Activated CD4-positive, alpha-beta T cell treated with anti-CD3 and anti-CD28 coated beads, Interleukin-2, amount 50 U/mL, for 48 hours (primary cell): ENCODE measurements at regions not wholly inside any gene's neighbourhood (a gene's known extent, or its start where the extent isn't known, plus 50 kb on each side); places are given as distances from the start of the nearest gene placed in this dataset.
"Not testable (repeated sequence)": the region's sequence is repeated elsewhere in the genome, so short reads cannot be mapped to it uniquely, and the experiment has no call there.

Experiments
- DNase-seq, 2 experiments: peaks; one replicate each; pipeline ENCODE4 v3.0.0-alpha.2; 2020

DNA sequence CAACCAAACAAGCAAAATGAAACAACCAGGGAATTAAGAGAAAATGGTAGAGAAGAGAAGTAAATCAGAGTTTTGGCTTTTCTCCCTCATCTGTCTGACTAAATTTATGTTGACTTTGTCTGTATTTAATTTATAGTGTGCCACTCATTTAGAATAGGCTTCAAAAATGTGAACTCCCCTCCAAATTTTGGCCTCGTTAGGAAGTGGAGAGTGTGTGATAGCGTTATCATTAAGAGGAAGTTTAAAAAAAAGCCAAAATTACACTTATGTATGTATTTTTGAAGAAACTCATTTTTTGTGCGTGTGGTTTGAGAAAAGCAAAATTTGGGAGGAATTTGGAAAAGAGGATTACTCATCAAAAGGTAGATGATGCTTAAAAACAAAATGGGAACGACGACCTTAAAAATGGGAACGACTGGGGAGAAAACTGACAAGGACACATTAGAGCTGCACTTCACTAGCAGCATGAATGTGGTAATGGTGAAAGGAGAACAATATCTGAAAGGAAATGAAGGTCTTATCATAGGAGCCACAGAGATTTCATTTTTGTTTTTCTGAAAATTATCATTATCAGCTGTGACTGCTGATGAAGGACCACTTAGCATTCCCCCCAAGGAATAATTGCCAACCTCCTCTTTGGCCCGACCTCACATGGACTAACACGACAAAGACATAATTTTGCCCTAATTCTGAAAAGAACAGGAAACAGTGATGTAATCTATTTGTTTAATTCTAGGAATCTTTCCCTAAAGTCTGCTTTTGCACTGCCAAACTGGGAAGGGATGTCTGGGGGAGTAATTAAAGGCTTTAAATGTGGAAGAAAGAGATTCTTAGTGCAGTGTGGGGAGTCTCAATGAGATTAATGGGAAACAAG lies 163.2 kb upstream of the P2RY1 start:
- DNase-seq: no peak

DNA sequence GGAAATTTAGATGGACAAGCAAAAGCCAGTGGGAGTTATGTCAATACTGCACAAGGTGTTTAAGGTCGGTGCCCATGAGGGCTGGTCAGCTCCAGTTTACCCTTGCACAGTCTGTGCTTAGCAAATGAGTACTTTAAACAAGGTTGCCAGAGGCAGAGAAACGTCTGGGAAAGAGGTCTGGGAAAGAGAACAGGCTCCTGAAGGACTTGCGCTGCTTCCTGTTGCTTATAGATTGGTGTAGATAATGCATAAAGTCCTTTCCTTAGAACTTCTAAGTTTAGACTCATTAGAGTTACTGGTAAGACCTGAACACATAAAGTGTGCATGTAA lies 162.6 kb upstream of the P2RY1 start:
- no peak for DNase-seq

DNA sequence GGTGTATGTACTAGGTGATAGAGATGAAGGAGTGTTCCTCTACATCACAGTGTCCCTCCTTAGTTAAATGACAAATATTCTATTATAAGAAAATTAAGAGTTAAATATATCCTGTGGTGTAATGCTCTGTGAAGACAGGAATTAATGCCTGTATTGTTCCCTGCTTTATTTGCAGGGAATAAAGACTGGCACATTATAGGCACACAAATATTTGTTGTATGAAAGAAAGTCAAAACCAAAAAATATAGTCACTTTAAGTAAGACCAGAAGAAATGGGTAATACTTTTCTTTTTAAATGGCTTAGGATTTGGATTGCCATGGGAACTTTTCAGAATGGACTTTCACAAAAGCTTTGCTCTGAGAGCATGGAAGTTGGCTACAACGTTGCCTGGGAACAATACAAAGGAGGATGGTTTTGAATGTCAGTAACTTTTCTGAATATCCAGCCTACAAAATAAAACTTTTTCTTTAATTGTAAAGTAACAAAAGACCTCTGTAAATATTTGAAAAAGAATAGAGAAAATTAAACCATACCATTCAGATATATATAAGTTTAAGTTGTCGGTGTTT lies 158.0 kb upstream of the P2RY1 start:
- DNase-seq: no peak

DNA sequence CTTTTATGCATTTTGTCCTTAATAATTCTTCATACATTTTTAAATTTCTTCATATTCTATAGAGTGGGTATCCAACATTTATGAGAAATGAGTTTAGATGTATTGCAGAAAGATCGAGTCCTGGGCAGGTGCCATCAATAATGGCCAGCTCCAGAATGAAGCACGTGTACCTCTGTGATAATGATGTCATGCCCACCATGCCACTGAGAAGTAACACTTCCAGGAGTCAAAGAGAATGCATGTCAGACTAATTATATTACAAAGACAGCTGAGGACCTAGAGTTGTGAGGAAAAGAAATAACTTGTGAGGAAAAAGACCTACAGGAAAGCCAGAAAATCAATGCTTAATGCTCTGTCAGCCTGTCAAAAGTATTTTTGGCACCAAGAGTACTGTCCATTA lies 157.4 kb upstream of the P2RY1 start:
- no peak for DNase-seq

DNA sequence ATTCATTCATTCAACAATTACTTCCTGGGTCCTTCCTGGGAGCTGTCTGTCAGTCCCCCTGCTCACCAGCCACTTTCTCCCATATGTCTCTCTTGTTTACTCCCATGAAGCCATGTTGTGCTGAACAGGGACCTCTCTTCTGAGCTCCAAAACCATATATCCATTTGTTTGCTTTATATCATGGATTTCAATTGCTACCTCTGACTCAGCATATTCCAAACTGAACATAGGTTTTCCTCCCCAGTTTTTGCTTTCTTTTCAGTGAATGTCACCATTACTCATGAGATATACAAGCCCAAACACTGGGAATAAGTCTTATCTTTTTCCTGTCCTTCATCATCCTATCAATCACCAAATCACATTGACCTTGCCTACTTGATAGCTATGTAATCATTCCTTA lies 152.5 kb upstream of the P2RY1 start:
- no peak for DNase-seq

DNA sequence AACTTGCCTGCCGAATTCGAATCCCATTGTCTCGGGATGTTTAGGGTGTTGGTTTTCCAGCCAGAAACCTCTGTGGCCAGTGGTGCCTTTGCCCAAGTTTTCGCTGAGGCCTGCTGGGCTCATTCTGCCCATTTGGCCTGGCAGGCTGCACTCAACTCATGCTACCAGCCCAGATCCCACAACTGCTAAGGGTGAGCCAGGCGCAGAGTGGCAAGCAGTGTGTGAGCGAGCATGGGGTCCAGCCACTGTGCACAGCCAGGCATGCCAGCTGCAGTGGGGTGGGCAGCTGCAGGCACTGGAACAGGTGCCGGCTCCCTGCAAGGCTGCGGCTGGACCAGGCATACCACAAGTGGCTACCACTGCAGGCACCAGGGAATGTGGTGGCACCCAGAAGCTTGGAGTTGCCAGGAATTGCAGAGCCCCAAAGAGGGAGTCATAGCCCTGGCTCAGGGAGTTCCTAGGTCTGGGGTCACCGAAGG lies 151.4 kb upstream of the P2RY1 start:
- no peak for DNase-seq

DNA sequence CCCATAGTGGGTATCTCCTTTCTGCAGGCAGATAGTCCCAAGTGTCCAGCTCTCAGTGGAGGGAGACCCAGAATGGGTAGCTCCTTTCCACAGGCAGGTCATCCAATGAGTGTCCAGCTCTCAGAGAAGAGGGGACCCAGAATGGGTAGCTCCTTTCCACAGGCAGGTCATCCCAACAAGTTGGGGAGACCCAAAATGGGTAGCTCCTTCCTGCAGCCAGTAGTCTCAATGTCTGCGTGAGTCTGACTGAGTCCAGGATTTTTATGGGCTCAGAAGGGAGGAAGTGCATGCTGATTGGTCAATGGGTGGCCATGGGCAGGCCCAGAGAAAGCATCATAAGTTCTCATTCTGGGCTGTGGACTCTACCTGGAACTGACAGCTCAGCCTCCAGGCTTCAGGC lies 150.7 kb upstream of the P2RY1 start:
- DNase-seq: no peak

DNA sequence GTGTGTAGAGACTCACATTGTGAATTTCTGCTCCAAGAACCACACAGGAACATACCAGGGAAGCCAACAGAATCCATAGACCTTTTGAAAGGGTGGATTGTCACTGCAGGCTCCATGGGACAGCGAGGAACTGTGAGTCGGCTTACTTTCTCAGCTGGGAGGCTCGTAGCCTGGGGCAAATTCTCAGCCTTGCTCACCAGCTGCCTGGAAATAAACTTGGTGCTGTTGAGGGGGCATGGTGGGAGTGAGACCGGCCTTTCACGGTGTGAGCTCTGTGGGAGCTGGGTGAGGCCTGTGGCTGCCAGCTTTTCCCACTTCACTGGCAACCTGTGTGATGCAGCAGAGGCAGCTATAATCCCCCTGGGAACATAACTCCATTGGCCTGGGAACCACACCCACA lies 146.6 kb upstream of the P2RY1 start:
- no peak for DNase-seq

DNA sequence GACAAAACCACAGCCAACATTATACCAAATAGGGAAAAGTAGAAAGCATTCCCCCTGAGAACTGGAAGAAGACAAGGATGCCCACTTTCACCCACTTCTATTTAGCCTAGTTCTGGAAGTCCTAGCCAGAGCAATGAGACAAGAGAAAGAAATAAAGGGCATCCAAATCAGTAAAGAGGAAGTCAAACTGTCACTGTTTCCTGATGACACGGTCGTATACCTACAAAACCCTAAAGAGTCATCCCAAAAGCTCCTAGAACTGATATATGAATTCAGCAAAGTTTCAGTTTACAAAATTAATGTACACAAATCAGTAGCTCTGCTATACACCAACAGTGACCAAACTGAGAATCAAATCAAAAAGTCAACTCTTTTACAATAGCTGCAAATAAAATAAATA lies 142.6 kb upstream of the P2RY1 start:
- DNase-seq: not testable (repeated sequence)

DNA sequence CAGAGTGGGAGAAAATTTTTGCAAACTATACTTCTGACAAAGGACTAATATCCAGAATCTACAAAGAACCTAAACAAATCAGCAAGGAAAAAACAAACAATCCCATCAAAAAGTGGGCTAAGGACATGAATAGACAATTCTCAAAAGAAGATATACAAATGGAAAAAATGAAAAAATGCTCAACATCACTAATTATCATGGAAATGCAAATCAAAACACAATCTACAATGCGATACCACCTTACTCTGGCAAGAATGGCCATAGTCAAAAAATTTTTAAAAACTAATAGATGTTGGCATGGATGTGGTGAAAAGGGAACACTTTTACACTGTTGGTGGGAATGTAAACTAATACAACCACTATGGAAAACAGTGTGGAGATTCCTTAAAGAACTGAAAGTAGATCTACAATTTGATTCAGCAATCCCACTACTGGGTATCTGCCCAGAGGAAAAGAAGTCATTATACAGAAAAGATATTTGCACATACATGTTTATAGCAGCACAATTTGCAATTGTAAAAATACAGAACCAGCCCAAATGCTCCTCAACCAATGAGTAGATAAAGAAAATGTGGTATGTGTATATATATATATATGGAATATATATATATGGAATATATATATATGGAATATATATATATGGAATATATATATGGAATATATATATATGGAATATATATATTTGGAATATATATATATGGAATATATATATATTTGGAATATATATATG lies 141.2 kb upstream of the P2RY1 start:
- DNase-seq: not testable (repeated sequence)

DNA sequence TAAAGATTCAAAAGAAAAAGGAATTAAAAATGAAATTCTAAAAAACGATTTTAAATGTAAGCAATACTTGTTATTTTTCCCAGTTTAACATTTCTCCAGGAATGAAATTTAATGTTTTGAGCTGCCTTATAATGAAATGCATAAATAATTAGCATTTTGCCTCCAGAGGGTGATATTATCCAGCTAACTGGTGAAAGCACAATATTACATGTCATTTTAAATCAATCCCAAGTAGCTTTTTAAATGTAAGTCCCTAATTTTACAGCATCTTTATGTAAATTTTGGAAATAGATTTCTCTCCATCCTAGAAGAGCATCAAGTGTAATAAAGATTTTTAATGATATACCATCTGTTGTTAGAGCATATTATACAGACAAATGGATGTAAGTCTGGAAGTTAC lies 139.1 kb upstream of the P2RY1 start:
- no peak for DNase-seq

DNA sequence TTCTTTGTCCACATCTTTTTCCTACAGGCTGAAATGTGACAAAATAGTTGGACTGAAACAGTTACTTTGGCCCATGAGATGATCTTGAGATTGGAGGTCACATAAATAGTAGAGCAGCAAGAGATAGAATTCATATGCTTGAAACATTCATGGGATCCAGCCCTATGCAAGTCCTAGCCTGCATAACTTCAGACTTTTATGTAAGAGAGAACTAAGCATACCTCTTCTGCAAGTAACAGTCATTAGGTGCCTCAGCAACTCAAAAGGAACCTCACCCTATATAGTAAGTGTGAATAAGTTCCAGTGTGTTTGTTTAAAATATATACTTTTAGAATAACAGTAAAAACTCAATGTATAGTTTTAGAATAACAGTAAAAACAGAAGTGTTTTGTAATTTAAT lies 138.0 kb upstream of the P2RY1 start:
- DNase-seq: no peak

DNA sequence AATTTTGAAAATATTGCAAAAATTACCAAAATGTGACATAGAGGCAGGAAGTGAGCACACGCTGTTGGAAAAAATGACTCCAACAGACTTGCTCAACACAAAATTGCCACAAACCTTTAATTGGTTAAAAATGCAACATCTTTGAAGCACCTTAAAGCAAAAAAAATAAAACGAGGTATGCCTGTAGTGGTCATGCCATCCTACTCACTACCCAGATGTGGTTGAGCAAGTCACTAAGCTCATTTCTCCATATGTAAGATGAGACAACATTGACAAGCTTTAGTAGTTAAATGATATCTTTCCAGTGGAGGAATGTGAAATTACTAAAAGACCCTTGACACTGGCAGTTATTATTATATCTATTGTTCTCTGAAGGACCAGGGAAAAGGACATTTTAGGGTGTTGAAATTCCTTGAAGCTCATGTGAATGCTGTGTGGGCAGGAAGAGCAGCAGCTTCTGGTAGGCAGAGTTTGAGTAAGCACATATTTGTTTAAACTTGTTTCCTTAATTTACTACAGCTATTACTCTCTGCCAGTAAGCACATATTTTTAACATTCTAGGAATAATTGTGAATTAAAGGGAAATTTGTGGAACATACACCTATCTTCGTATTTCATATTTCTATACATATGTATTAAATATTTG lies 131.6 kb upstream of the P2RY1 start:
- DNase-seq: no peak

DNA sequence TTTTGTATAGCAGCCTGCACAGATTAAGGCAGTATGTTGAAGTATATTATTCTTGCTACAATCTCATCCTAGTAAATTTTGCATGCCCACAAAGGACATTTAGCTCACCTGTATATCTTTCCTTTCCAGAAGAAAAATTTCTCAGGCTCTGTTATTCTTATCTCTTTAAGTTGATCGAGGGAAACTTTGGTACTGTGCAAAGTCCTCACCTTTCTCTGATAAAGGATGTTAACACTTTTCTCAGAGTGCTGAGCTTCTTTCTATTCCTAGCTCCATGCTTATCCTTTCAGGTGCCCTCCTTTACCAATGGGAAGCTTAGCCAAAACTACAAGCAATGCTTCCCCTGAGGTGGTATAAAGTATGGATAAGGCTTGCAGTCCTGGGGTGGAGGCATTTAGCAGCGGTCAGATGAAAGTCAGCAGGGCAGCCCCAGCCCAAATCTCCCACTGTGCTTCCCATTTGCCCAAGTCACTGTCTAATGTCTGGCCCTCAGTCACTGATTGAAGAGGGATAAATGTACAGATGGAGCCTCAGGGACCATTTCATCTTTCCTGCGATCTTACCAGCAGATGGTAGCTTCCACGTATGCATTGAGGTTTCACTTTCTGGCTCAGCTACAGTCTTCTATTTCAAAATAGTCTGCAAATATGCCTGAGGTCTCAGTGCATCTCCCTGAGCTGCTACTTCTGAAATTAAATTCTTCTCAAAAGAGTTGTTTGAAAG lies 127.8 kb upstream of the P2RY1 start:
- no peak for DNase-seq

DNA sequence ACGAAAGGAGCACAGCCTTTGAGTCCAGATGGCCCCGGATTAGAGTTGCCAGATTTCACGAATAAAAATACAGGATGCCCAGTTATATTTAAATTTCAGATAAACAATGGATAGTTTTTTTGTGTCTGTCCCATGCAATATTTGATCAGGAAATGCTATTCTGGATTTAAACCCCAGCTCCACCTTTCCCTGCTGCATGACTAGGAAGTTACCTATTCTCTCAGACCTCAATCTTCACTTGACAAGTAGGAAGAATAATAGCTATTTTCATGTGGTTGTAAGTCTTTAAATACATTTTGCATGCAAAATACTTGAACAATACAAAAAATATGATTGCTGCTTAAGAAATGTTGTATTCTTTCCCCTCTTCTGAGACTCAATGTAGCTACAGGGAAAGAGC lies 125.3 kb upstream of the P2RY1 start:
- DNase-seq: no peak

DNA sequence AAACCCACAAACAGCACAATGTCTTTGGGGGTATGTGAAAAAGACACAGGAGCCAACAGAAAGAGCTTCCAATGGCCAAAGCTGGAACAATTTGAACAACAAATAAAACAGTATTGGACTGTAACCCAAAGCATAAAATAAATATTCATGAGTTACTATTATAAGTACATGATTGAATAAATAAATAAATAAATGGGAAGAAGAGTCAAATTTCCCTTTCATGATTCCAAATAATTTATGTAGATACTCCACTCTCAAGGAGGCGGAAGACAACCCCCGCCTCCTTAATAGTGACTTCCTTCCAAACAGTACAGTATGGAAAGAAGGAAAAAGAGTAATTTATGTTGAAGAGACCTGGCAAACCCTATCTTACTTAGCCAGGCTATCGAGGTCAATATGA lies 124.4 kb upstream of the P2RY1 start:
- DNase-seq: no peak

DNA sequence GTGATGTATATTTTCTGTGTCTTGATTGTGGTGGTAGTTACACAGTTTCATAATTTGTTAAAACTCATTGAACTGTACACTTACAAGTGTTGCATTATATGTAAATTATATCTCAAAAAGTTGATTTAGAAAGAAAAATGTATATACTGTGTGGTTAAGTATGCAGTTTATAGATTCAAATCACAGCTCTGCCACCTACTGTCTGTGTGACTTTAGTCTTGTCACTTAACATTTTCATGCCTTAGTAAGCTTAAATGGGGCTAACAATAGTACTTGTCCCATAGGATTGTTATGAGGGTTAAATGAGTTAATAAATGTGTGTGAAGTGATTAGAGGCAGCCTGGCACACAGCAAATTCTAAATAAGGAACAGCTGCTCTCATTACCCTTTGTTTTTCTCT lies 120.9 kb upstream of the P2RY1 start:
- DNase-seq: no peak

DNA sequence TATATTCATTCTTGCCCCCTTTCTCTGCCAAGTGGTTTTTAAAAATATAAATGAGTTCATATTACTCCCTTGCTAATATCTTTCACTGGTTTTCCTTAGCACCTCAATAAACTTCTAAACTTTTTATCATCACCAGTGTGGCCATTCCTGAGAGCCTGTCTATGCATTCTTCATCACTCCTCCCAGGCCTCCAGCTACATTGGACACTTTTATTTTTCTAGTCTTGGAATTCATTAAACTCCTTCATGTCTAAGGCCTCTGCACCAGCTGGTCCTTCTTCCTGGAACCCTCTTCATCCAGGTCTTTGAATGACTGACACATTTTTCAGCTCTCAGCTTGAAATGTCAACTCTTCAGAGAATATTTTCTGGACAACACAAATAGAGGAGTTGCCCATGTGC lies 120.4 kb upstream of the P2RY1 start:
- no peak for DNase-seq

DNA sequence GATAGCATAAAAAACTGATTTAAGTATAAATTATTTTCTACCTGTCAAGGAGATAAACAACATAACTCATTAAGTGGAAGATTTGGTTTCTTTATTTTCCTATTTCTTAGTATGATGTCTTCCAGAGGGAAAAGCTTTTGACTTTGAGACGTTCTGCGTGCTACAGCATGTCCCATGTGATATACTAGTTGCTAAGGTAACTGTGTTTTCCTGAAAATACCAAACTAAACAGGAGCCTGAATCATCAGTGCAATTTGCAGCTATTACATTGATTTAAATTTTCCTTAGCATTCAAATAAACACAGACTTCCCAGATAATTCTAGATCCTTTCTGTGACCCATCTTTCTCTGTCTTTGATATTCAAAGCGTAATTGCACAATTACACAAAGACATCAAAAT lies 117.7 kb upstream of the P2RY1 start:
- no peak for DNase-seq

DNA sequence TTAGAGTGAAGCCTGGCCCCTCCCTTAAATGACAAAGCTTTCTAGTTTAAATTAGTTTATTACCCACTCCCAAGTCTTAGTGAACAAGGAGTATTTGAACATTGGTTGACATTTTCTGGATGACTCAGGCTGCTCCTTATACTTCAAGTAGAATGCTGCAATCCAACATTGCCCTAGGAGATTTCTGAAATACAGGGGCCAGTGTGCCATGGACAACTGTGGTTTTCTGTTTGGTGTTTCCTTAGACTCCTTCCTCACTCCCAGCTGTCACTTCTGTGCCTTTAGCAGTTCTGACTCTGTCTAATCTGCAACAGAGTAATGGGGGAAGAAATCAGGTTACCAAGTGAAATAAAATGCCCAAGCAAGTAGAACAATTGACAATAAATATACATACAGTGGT lies 116.1 kb upstream of the P2RY1 start:
- no peak for DNase-seq

DNA sequence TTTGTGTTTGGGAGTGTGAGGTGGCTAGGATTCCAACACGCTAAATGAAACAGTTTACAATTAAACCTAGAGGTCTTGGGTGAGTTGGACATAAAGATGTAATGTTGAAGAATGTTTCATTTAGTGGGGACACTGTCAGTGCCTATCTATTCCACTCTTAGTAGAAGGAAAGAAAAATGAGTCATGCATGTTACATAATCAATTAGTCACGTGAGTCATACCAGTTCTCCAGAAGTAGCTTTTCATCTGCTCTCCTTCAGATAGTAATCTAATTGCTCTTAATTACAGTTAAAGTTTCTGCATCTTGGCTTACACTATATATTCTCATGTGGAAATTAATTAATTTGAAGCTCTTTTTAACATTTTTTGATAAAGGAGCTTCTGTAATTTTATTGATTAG lies 115.7 kb upstream of the P2RY1 start:
- no peak for DNase-seq

DNA sequence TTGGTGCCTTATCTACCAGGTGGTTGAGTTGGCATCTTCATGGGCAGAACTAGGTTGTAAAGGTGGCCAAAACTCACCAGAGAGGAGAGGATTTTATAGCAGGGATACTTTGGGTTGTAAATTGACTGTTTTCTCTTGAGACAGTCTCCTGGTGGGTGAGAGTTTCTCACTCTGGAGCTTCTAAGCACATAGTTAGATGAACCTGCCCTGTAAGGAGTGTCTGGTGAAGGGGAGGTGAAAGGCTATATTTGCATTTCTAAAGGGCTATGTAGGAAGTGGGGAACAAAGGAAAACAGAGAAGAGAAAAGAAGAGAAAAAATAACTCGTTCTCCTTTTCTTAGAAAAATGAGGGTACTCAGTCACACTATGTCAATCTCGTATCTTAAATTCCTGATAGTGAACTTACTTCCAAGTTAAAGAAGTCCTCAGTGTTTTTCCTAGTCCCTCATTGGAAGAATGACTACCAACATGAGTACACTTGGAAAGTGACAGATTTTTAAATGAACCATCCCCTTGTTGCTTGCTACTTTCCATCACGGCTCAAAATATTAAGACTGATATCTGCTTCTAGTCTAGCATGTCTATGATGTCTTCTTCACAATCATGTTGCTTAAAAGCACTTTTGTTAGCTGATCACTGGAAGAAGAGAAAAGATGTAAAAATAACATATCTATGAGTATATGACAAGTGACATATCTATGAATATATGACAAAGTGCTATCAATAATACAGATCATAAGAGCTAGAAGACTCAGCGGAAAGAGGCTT lies 113.8 kb upstream of the P2RY1 start:
- DNase-seq: no peak
